Kidney (tissue), 13 donors: ENCODE measurements at regions not wholly inside any gene's neighbourhood (a gene's known extent, or its start where the extent isn't known, plus 50 kb on each side); places are given as distances from the start of the nearest gene placed in this dataset.

Source experiments
- DNase-seq, 5 donors: peaks; one replicate each; pipeline ENCODE4 v3.0.0-alpha.2; 2013 to 2020
- FAIRE-seq: peaks from 2 replicates; lab custom pipeline; 2012; peaks lifted over from hg19 to GRCh38; lab: Jason Lieb, UNC
- H3K27ac ChIP-seq, 2 donors: one replicate each; pipeline ENCODE4 v1.7.0; 2013; ENCODE audit warnings: low read depth in 2 of 2, low read length in 2 of 2, inconsistent platforms in 1 of 2
- H3K27me3 ChIP-seq: one replicate; pipeline ENCODE4 v1.7.1; 2013; ENCODE audit warnings: low read length, inconsistent platforms; ENCODE audit not compliant: control insufficient read depth, insufficient read depth
- H3K36me3 ChIP-seq, 3 donors: one replicate each; pipeline versions ENCODE4 v1.7.0 to v1.7.1; 2013; ENCODE audit warnings: low read length in 3 of 3, control low read depth in 1 of 3, inconsistent platforms in 1 of 3; ENCODE audit not compliant: insufficient read depth in 3 of 3, control insufficient read depth in 2 of 3
- H3K4me1 ChIP-seq, 3 donors: one replicate each; pipeline versions ENCODE4 v1.7.0 to v1.7.1; 2013; ENCODE audit warnings: low read length in 3 of 3, inconsistent platforms in 1 of 3, low read depth in 1 of 3; ENCODE audit not compliant: control insufficient read depth in 2 of 3, insufficient read depth in 2 of 3
- H3K4me3 ChIP-seq, 3 donors: one replicate each; pipeline versions ENCODE4 v1.7.0 to v1.8.1; 2013; ENCODE audit warnings: low read length in 3 of 3, control low read depth in 1 of 3, inconsistent platforms in 1 of 3
- H3K9ac ChIP-seq, 3 donors: one replicate each; pipeline versions ENCODE4 v1.7.0 to v1.7.1; 2013; ENCODE audit warnings: low read length in 3 of 3, control low read depth in 1 of 3, inconsistent platforms in 1 of 3
- H3K9me3 ChIP-seq, 3 donors: one replicate each; pipeline versions ENCODE4 v1.7.0 to v1.7.1; 2013; ENCODE audit warnings: low read length in 3 of 3, control low read depth in 1 of 3, inconsistent platforms in 1 of 3; ENCODE audit not compliant: control insufficient read depth in 2 of 3, insufficient read depth in 1 of 3
- CTCF ChIP-seq: IDR thresholded peaks from 3 replicates; pipeline ENCODE4 v1.5.1; 2012; ENCODE audit warnings: mild to moderate bottlenecking, moderate library complexity, borderline replicate concordance; ENCODE audit not compliant: insufficient read depth; ENCODE audit errors: extremely low read depth
- intact Hi-C: fragments of 100-400 bp; cut with DNase I; formaldehyde crosslinking; loops from one replicate; pipeline ENCODE4 v1.11.1; 2022
- donor health status: control.
- donor health status: control.
- donor health status: control.
- donor health status: control.
- donor health status: control.
- donor health status: DM: yes; HTN: yes; CAD: no.
- donor health status: Normal renal cell carcinoma (clear cell type).

DNA sequence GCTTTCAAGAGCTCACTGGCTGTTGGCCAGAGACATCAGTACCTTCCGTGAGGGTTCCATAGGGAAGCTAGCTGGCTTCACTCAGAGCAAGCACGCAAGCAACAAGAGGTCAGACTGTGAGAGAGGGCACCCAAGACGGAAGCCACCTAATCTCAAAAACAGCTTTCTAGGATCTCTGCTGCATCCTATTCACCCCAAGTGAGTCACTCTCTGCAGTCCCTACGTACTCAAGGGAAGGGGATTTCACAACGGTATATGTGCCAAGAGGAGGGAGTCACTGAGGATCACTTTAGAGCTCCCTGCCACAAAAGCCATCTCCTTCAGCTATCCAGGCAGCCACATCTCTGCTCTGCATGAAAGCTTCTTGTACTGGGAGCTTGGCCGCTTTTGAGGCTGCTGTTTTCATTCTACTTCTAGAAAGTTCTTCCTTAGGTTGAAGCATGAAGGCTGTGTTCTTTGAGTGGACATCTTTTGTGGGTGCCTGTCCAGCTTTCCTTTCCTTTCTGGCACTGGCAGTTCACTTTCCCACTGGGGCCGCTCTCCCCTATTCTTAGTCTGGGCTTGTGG, 249.5 kb downstream of the MAN2A1 start:
- Histone ChIP-seq H3K9me3 (peaks cover 0 to 6% (median 0%) of the 10 kb centered on the region in 3 donors), H3K27me3 (no peaks in the 10 kb centered on the region), H3K4me3 (no peak overlapping the region), H3K27ac (no peak overlapping the region), H3K4me1 (no peaks in the 10 kb centered on the region), H3K9ac (no peak overlapping the region), H3K36me3 (no peaks in the 10 kb centered on the region)
- intact Hi-C loops = no loop called here
- no peak for DNase-seq
- no peak for TF ChIP-seq CTCF
- FAIRE-seq = no peak

- peaks cover 0 to 6% (median 0%) of the 10 kb centered on the region in 3 donors for H3K9me3 ChIP-seq
- H3K4me1 ChIP-seq = peaks cover 0 to 7% (median 7%) of the 10 kb centered on the region in 3 donors
- intact Hi-C loops = no loop called here
- no peaks in the 10 kb centered on the region for H3K36me3 ChIP-seq
- H3K9ac ChIP-seq = no peak overlapping the region
- H3K4me3 ChIP-seq = no peak overlapping the region
- H3K27me3 ChIP-seq = no peaks in the 10 kb centered on the region
- no peak overlapping the region for H3K27ac ChIP-seq
- DNase-seq = no peak
- FAIRE-seq = no peak
- no peak for TF ChIP-seq CTCF
Observed at GRCh38 chr5:109942646-109943045, 252.9 kb downstream of the MAN2A1 start.

- no peak for TF ChIP-seq CTCF
- Histone ChIP-seq H3K9ac (no peak overlapping the region), H3K4me1 (peaks cover 0 to 13% (median 10%) of the 10 kb centered on the region in 3 donors), H3K36me3 (no peaks in the 10 kb centered on the region), H3K4me3 (no peak overlapping the region), H3K9me3 (peaks cover 0 to 6% (median 0%) of the 10 kb centered on the region in 3 donors), H3K27ac (no peak overlapping the region), H3K27me3 (no peaks in the 10 kb centered on the region)
- intact Hi-C loops = no loop called here
- no peak for FAIRE-seq
- no peak for DNase-seq
Observed at GRCh38 chr5:109943701-109944235, 254.0 kb downstream of the MAN2A1 start.
